GM18951 (cell line): ENCODE measurements at regions not wholly inside any gene's neighbourhood (a gene's known extent, or its start where the extent isn't known, plus 50 kb on each side); places are given as distances from the start of the nearest gene placed in this dataset.

Experiments
- POLR2A ChIP-seq: IDR thresholded peaks from 4 replicates; pipeline ENCODE4 v1.6.1; 2011; ENCODE audit warnings: mild to moderate bottlenecking; ENCODE audit not compliant: insufficient read length, insufficient read depth; ENCODE audit errors: extremely low read depth
- in situ Hi-C: fragments of 300-500 bp; cut with MboI; formaldehyde crosslinking; loops from one replicate; pipeline ENCODE4 v1.12.0; 2022; ENCODE audit warnings: low sequenced_read_pairs, mixed read lengths, inconsistent platforms; ENCODE audit not compliant: unreplicated experiment

- in situ Hi-C loops: no loop called here
- no peak for TF ChIP-seq POLR2A
Measured at GRCh38 chr4:138912704-138913340, 102.8 kb upstream of the NOCT start.

- in situ Hi-C loops: no loop called here
- TF ChIP-seq POLR2A: no peak
Measured at GRCh38 chr4:138911909-138912703, 103.5 kb upstream of the NOCT start.

- in situ Hi-C loops: no loop called here
- no peak for TF ChIP-seq POLR2A
Measured at GRCh38 chr4:138910914-138911336, 104.7 kb upstream of the NOCT start.

- in situ Hi-C loops: no loop called here
- no peak for TF ChIP-seq POLR2A
Measured at GRCh38 chr4:138910195-138910913, 105.2 kb upstream of the NOCT start.

GRCh38 chr4:138909587-138909986 lies 106.0 kb upstream of the NOCT start:
- in situ Hi-C loops: no loop called here
- no peak for TF ChIP-seq POLR2A

GRCh38 chr4:138908134-138908533 lies 107.4 kb upstream of the NOCT start:
- TF ChIP-seq POLR2A: no peak
- in situ Hi-C loops: no loop called here

GRCh38 chr4:138907174-138907573 lies 108.4 kb upstream of the NOCT start:
- in situ Hi-C loops: no loop called here
- no peak for TF ChIP-seq POLR2A

GRCh38 chr4:138904793-138905192 lies 110.8 kb upstream of the NOCT start:
- no peak for TF ChIP-seq POLR2A
- in situ Hi-C loops: no loop called here

GRCh38 chr4:138903185-138903584 lies 112.4 kb upstream of the NOCT start:
- in situ Hi-C loops: no loop called here
- TF ChIP-seq POLR2A: no peak

GRCh38 chr4:138902705-138903104 lies 112.9 kb upstream of the NOCT start:
- TF ChIP-seq POLR2A: no peak
- in situ Hi-C loops: no loop called here

- TF ChIP-seq POLR2A: no peak
- in situ Hi-C loops: no loop called here
Measured at GRCh38 chr4:138901177-138901576, 114.4 kb upstream of the NOCT start.

GRCh38 chr4:138899999-138900398 lies 115.6 kb upstream of the NOCT start:
- in situ Hi-C loops: no loop called here
- TF ChIP-seq POLR2A: no peak

GRCh38 chr4:138898282-138898681 lies 117.3 kb upstream of the NOCT start:
- in situ Hi-C loops: no loop called here
- TF ChIP-seq POLR2A: no peak
